ENCODE measurements at regions not wholly inside any gene's neighbourhood (a gene's known extent, or its start where the extent isn't known, plus 50 kb on each side); places are given as distances from the start of the nearest gene placed in this dataset.

DNA sequence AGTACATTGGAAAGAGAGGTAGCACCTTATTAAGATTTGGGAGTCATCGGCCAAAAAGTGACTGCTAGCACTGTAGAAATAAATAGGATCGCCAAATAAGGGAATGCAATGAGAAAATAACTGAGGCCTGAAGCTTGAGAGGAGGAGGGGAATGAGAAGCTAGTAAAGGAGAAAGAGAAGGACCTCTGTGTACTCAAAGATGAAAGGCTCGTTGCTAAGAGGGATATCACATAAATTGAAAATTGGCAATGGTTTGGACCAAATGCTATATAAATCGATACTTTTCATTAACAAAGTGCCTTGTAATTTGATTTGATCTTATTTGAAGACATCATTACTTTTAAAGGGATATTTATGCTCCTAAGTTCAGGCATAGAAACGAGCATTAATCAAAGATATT is 796.3 kb downstream of the QKI start:
- TF ChIP-seq SNAI2 (CRISPR knock-in tag; IDR thresholded peaks at IDR 0.05) (no peak), PPARA (CRISPR knock-in tag; IDR thresholded peaks at IDR 0.05; ENCODE audit: borderline replicate concordance) (no peak)

Measured in SK-N-SH treated with all-trans-retinoic acid at 6 μM for 48 hours (cell line).